CD14-positive monocyte (primary cell): ENCODE measurements at regions not wholly inside any gene's neighbourhood (a gene's known extent, or its start where the extent isn't known, plus 50 kb on each side); places are given as distances from the start of the nearest gene placed in this dataset.

Experiments used
- DNase-seq, 3 donors: peaks; one replicate each; pipeline ENCODE4 v3.0.0-alpha.2; 2011 to 2022
- H2AFZ ChIP-seq: 2 replicates; pipeline ENCODE4 v1.6.0; 2012; ENCODE audit warnings: mild to moderate bottlenecking, low read depth, low read length, inconsistent platforms; ENCODE audit not compliant: insufficient read depth, poor library complexity, severe bottlenecking
- H3K27ac ChIP-seq, 2 donors: 1 replicate in 1 of 2; 2 replicates in 1 of 2; pipeline ENCODE4 v1.5.1; 2012 to 2013; ENCODE audit warnings: low read length in 2 of 2, control low read depth in 1 of 2, inconsistent platforms in 1 of 2, low read depth in 1 of 2, mild to moderate bottlenecking in 1 of 2
- H3K27me3 ChIP-seq, 2 donors: one replicate each; pipeline versions ENCODE4 v1.6.0 to v1.6.1; 2011 to 2013; ENCODE audit warnings: low read length in 2 of 2; ENCODE audit not compliant: control insufficient read depth in 2 of 2, insufficient read depth in 2 of 2
- H3K36me3 ChIP-seq, 2 donors: replicated peaks in 1 of 2; 1 replicate in 1 of 2; 2 replicates in 1 of 2; pipeline versions ENCODE4 v1.5.1 to v1.6.1; 2012 to 2013; ENCODE audit warnings: low read length in 2 of 2, control low read depth in 1 of 2, inconsistent platforms in 1 of 2, mild to moderate bottlenecking in 1 of 2; ENCODE audit not compliant: insufficient read depth in 2 of 2, control insufficient read depth in 1 of 2
- H3K4me1 ChIP-seq, 2 donors: 1 replicate in 1 of 2; 2 replicates in 1 of 2; pipeline versions ENCODE4 v1.5.1 to v1.6.1; 2012 to 2013; ENCODE audit warnings: low read length in 2 of 2, control low read depth in 1 of 2, inconsistent platforms in 1 of 2, mild to moderate bottlenecking in 1 of 2, moderate library complexity in 1 of 2; ENCODE audit not compliant: insufficient read depth in 2 of 2, control insufficient read depth in 1 of 2
- H3K4me2 ChIP-seq: replicated peaks from 2 replicates; pipeline ENCODE3; 2012; ENCODE audit warnings: low read length, moderate library complexity, mild to moderate bottlenecking; ENCODE audit not compliant: poor library complexity, severe bottlenecking; ENCODE audit errors: extremely low read depth
- H3K4me3 ChIP-seq, 3 experiments: fragments of 200-600 bp in 1 of 3; sonication (generic) in 1 of 3; replicated peaks in 1 of 3; 1 replicate in 2 of 3; 2 replicates in 1 of 3; pipeline ENCODE4 v1.5.1; 2011 to 2013; ENCODE audit warnings: low read length in 3 of 3, mild to moderate bottlenecking in 3 of 3, control low read depth in 2 of 3, low read depth in 2 of 3, inconsistent platforms in 1 of 3, moderate library complexity in 1 of 3
- H3K79me2 ChIP-seq: 2 replicates; pipeline ENCODE4 v1.6.0; 2012; ENCODE audit warnings: mild to moderate bottlenecking, control low read depth, inconsistent platforms, low read length, moderate library complexity; ENCODE audit not compliant: insufficient read depth
- H3K9ac ChIP-seq: 2 replicates; pipeline ENCODE4 v1.6.0; 2017; ENCODE audit warnings: low read length, mild to moderate bottlenecking; ENCODE audit not compliant: insufficient read depth, poor library complexity, severe bottlenecking
- H3K9me3 ChIP-seq, 2 donors: replicated peaks in 1 of 2; 1 replicate in 1 of 2; 2 replicates in 1 of 2; pipeline versions ENCODE4 v1.5.1 to v1.6.1; 2012 to 2013; ENCODE audit warnings: low read length in 2 of 2, control low read depth in 1 of 2; ENCODE audit not compliant: control insufficient read depth in 1 of 2, insufficient read depth in 1 of 2
- H4K20me1 ChIP-seq: 2 replicates; pipeline ENCODE4 v1.6.0; 2012; ENCODE audit warnings: mild to moderate bottlenecking, low read length, control low read depth, moderate library complexity; ENCODE audit not compliant: insufficient read depth
- H3K27ac Mint-ChIP-seq, 7 donors: one replicate each; pipeline ENCODE4 v1.8.0; 2020; ENCODE audit warnings: mild to moderate bottlenecking in 7 of 7, mixed read lengths in 7 of 7, moderate library complexity in 6 of 7, inconsistent platforms in 2 of 7
- H3K27me3 Mint-ChIP-seq, 3 donors: one replicate each; pipeline ENCODE4 v1.8.0; 2021 to 2022; ENCODE audit warnings: low read depth in 3 of 3, mild to moderate bottlenecking in 3 of 3, mixed read lengths in 3 of 3, moderate library complexity in 3 of 3, inconsistent platforms in 1 of 3
- H3K36me3 Mint-ChIP-seq, 2 donors: one replicate each; pipeline ENCODE4 v1.8.0; 2020; ENCODE audit warnings: mixed read lengths in 2 of 2, inconsistent platforms in 1 of 2, mild to moderate bottlenecking in 1 of 2
- H3K4me1 Mint-ChIP-seq: one replicate; pipeline ENCODE4 v1.8.0; 2020; ENCODE audit warnings: mild to moderate bottlenecking, mixed read lengths
- H3K4me3 Mint-ChIP-seq, 2 donors: one replicate each; pipeline ENCODE4 v1.8.0; 2020; ENCODE audit warnings: mild to moderate bottlenecking in 2 of 2, mixed read lengths in 2 of 2, moderate library complexity in 1 of 2
- H3K9me3 Mint-ChIP-seq, 7 donors: one replicate each; pipeline ENCODE4 v1.8.0; 2020 to 2022; ENCODE audit warnings: mixed read lengths in 7 of 7, mild to moderate bottlenecking in 6 of 7, moderate library complexity in 6 of 7, inconsistent platforms in 2 of 7
- WGBS: methylation state at CpG from one replicate; pipeline ENCODE4 v1.1.5; 2013; ENCODE audit warnings: missing lambda C conversion rate; ENCODE audit not compliant: insufficient coverage; 5-methylcytosine and 5-hydroxymethylcytosine counted together
- intact Hi-C, 2 donors: fragments of 100-400 bp; cut with micrococcal nuclease; formaldehyde crosslinking; loops; one replicate each; pipeline versions ENCODE4 v1.15.0 to v1.15.1; 2023
- TF ChIP-seq, protein P1 (sequence below): fragments of 200-600 bp; IDR thresholded peaks from one replicate; pipeline ENCODE4 v1.8.0; 2022; ENCODE audit warnings: antibody characterized with exemption, mild to moderate bottlenecking

DNA sequence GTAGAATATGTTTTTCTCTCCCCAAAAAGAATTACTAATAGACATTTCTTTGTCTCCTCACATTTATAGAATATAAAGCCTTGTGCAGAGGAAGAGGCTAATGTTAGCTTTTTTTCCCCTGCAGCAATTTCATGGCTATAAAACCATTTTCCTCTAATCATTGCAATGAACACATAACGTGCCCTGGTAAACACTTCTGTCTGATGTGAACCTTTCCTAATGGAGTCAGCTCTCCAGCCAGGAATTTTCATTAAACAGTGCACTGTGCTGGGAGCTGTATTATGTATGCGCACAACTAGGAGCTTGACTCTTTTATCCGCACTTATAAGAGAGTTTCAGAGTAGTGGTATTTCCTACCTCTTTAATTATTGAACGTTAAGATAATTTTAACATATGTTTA, 63.9 kb upstream of the SPATS2L start:
- H3K27me3 ChIP-seq = peaks cover 0 to 2% of the 10 kb centered on the region in 2 donors
- intact Hi-C loops = no loop called here
- H3K27ac ChIP-seq = no peak overlapping the region
- no peak overlapping the region for H3K4me2 ChIP-seq
- no peak for DNase-seq
- no peaks in the 10 kb centered on the region for H3K79me2 ChIP-seq
- WGBS = no CpG with 5 or more reads among the region's 4 CpGs
- no peaks in the 10 kb centered on the region for H3K36me3 ChIP-seq
- no peaks in the 10 kb centered on the region for H3K4me1 ChIP-seq
- peaks cover 1 to 10% (median 4%) of the 10 kb centered on the region in 3 donors for H3K27me3 Mint-ChIP-seq
- H3K4me3 ChIP-seq = no peak overlapping the region
- H3K4me3 Mint-ChIP-seq = no peak overlapping the region
- H3K9ac ChIP-seq = no peak overlapping the region
- H3K4me1 Mint-ChIP-seq = peaks cover 6% of the 10 kb centered on the region
- H2AFZ ChIP-seq = no peak overlapping the region
- no peaks in the 10 kb centered on the region for H3K9me3 ChIP-seq
- H3K27ac Mint-ChIP-seq = no peak overlapping the region
- peaks cover 0 to 1% (median 0%) of the 10 kb centered on the region in 7 donors for H3K9me3 Mint-ChIP-seq
- H3K36me3 Mint-ChIP-seq = no peaks in the 10 kb centered on the region
- no peaks in the 10 kb centered on the region for H4K20me1 ChIP-seq
- TF ChIP-seq, protein P1, sequence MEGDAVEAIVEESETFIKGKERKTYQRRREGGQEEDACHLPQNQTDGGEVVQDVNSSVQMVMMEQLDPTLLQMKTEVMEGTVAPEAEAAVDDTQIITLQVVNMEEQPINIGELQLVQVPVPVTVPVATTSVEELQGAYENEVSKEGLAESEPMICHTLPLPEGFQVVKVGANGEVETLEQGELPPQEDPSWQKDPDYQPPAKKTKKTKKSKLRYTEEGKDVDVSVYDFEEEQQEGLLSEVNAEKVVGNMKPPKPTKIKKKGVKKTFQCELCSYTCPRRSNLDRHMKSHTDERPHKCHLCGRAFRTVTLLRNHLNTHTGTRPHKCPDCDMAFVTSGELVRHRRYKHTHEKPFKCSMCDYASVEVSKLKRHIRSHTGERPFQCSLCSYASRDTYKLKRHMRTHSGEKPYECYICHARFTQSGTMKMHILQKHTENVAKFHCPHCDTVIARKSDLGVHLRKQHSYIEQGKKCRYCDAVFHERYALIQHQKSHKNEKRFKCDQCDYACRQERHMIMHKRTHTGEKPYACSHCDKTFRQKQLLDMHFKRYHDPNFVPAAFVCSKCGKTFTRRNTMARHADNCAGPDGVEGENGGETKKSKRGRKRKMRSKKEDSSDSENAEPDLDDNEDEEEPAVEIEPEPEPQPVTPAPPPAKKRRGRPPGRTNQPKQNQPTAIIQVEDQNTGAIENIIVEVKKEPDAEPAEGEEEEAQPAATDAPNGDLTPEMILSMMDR = no peak

DNA sequence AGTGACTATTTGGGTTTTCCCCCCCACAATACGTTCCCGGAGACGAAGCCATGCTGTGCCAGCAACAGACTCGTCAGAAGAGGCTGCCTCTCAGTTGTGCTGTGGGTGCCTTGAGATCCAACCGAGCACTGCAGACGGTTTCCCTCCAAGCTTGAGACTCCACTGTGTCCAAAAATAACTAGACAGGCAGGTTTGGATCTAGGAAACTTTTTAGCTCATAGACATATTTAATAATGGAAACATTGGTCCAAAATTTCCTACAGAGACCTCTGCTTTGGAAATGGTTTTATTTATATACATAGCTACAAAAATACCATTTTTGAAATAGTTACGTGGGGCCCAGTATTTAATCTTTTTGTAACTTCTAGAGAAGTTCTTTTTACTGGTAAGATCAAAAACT, 63.1 kb upstream of the SPATS2L start:
- Mint-ChIP-seq H3K4me1 (peaks cover 6% of the 10 kb centered on the region), H3K9me3 (peaks cover 0 to 1% (median 0%) of the 10 kb centered on the region in 7 donors), H3K36me3 (no peaks in the 10 kb centered on the region), H3K4me3 (no peak overlapping the region), H3K27me3 (peaks cover 0 to 6% (median 4%) of the 10 kb centered on the region in 3 donors), H3K27ac (no peak overlapping the region)
- peaks cover 0 to 2% of the 10 kb centered on the region in 2 donors for H3K27me3 ChIP-seq
- intact Hi-C loops = no loop called here
- H3K36me3 ChIP-seq = no peaks in the 10 kb centered on the region
- H3K27ac ChIP-seq = no peak overlapping the region
- no peaks in the 10 kb centered on the region for H4K20me1 ChIP-seq
- no peak overlapping the region for H3K4me2 ChIP-seq
- DNase-seq = no peak
- H3K9ac ChIP-seq = no peak overlapping the region
- H3K9me3 ChIP-seq = no peaks in the 10 kb centered on the region
- H2AFZ ChIP-seq = no peak overlapping the region
- TF ChIP-seq, protein P1 = no peak
- no peak overlapping the region for H3K4me3 ChIP-seq
- no peaks in the 10 kb centered on the region for H3K79me2 ChIP-seq
- WGBS = 100% methylated on average over 5 of the region's 7 CpGs
- H3K4me1 ChIP-seq = no peaks in the 10 kb centered on the region
